HG02759 (cell line): ENCODE measurements at regions not wholly inside any gene's neighbourhood (a gene's known extent, or its start where the extent isn't known, plus 50 kb on each side); places are given as distances from the start of the nearest gene placed in this dataset.

ENCODE experiments used
- ATAC-seq: cut with Tn5 transposase; IDR thresholded peaks from one replicate; pipeline ENCODE4 v1.9.1; 2021; ENCODE audit warnings: mild to moderate bottlenecking, moderate library complexity; ENCODE audit not compliant: unreplicated experiment

DNA sequence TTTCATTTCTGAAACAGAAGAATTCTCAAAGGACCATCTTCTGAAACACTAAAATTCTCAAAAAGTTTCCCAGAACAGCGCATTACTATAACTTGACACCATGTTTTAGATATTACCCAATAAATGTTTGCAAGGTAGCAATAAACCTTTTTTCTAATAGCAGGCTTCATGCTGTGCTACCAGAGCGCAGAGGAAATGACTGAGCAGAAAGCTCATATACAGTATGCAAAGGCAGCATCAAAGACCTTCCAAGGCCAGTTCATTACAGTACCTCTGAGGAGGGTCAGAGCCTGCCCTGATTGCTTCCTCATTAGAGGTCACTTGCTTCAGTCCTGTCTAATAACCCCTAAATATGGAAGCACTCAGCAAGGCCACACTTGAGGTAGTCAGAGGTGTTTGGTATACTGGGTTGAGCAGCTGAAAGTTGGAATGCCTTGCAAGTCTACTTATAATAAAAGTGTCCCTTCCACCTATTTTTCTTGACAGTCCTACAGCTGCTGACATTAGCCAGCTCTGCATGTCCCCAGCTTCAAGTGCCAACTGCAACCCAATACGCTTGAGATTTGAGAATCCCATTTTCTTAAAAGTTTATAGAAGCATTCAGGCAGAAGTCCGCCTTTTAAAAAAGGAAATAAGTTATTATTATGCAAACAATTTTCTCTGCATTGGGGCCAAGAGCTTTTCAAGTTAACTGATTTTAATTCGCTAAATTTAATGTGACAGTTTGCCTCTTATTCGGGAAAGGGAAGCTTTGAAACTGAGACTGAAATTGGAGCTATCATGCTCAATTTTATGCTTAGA lies 207.2 kb downstream of the ZC3H11B start:
- no peak for ATAC-seq

DNA sequence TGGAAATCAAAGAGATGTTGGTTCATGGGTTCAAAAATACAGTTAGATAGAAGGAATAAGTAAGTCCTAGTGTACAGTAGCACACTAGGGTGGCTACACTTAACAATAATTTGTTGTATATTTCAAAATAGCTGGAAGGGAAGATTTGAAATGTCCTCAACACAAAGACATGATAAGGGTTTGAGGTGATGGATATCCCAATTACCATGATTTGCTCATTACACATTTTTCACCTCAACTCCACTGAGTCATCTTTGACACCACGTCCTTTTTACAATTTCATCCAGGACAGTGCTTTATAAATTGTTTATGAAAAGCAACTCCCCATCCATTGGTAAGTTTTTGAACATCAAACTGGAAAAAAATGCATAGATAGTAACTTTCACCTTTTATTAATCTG lies 208.3 kb downstream of the ZC3H11B start:
- ATAC-seq = no peak

DNA sequence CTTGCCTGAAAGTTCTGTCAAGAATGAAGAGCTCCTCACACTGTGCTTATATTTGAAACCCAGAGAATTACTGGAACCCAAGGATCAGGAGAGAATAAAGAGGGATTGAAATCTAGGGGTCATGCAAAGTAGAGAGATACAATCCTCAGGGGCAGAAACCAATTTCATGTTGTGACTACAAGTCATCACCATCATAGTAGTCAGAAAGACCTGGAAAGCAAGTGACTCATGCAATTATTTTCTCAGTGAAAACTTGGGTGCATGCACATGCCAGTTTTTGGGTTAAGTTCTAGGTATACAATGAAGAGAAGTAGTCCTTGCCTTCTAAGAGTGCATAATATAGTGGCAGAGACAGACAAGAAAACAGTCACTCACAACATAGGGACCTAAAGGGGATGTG lies 210.0 kb downstream of the ZC3H11B start:
- ATAC-seq = no peak

DNA sequence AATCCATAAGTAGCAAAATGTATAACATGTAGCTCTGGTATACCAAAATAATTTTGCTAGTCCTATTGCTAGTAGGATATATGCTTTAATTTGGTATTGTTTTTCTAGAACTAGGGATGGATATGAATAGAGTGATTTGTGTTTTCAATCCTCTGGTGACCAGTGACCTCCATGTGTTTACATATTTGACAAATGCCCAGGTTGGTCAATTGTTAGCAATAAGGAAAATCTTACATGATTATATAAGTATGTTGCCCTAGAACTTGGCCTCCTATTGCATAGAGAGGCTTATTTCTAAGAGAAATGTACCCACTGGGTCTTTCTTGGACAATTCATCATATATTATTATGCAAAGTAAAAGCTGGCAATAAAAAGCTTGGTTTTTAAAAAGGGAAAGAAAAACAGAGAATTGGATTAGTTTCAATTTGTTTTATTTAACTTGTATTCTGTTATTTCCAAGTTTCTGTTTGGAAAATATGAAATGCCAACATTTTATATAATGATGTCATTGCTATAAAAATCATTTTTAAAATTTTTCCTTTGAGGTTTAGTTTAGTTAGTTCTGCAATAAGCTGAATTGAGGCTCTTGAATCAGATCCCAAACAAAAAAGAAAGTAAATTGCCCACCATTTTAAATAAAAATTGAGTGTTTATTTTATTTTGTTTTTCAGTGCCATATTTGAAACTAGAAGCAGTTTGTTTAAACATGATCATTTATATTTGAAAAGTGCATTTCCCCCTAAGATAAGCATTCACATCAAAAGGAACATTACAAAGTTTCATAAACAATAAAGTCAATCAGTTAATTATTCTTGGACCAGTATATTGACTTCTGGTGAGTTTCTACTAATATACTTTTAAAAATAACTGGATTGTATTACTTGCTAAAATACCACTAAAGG lies 210.9 kb downstream of the ZC3H11B start:
- ATAC-seq = no peak

DNA sequence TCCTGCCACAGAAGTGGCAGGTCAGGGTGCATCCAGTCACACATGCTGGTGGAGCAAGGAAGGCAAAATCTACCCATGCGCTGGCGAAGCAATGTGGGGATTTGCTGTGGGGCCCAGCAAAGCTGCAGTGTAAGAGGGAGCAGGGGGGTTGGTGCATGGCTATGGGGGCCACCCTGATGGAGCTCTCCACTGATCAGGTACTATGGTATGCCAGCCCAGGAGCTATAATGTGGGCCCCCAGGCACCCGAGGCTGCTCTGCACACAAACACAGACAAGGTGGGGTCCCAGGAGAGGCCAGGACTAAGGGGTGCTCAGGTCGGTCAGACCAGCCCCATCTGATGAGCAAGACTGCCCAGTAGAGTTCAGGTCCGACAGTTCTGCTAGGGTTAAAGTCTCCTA lies 213.5 kb downstream of the ZC3H11B start:
- ATAC-seq = no peak

DNA sequence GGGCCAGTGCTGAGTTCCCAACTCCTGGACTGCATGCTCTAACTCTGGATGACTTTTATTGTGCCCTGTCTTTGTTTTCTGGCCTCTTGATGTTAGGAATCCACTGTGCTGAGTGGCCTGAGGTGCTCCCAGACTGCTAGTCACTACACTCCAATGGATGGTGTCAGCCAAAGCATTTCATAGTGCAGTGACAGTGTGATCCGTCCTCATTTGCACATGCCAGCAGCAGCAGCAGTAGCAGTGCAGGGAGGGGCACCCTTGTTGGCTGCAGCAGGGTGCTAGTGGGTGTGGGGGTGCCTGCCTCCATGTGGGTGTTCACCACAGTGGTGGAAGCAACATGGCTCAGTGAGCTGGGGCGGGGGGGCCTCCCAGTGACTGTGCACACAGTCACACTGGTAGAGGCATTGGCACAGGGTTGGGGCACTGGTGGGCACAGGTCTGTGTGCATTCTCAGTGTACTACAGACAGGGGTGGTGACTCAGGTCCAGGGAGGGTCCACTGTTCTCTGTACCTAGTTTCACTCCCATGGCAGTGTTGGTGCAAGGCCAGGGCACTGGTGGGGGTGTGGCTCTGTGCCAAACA lies 214.0 kb downstream of the ZC3H11B start:
- ATAC-seq = no peak

DNA sequence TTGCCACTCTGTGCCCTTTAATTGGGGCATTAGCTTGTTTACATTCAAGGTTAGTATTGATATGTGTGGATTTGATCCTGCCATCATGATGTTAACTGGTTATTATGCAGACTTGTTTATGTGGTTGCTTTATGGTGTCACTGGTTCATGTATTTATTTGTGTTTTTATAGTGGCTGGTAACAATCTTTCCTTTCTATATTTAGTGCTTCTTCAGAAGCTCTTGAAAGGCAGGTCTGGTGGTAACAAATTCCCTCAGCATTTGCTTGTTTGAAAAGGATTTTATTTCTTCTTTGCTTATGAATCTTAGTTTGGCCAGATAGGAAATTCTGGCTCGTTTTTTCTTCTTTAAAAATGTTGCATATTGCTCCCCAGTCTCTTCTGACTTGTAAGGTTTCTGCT lies 215.4 kb downstream of the ZC3H11B start:
- ATAC-seq = no peak

DNA sequence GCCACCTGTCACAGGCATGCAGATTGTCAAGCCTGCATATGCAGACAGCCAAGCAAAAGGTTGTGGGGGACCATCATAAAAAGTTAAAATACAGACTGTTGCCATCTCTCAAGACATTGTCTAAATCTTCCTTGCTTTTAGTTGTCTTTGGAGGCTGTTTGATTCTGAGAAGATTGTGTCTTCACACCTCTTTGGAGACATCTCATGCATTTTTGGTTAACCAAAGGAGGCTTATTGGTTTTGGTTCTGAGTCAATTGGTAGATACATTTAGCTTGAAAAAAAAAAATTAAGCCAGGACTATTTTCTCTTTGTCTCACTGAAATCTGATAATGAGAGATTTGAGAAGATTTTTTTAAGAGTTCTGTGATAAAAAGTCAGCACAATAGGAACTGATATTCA lies 217.6 kb downstream of the LYPLAL1 start:
- ATAC-seq = no peak

DNA sequence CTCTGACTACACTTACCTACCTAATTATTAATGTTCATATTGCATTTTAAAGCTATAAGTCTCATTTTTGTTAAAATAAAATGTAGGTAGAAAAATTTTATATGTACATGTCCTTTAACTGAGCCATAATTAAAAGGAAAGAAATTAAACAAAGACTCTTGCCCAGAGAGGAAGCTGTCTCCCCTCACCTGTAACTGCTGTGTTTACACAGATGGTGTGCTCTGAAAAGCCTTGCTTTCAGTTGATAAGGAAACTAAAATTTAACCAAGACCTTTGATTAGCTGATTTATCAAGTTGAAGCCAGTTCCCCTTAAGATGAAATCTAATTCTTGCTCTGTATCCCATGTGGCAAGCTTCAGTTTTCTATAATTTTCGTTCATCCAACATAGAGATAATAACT lies 213.5 kb downstream of the LYPLAL1 start:
- no peak for ATAC-seq

DNA sequence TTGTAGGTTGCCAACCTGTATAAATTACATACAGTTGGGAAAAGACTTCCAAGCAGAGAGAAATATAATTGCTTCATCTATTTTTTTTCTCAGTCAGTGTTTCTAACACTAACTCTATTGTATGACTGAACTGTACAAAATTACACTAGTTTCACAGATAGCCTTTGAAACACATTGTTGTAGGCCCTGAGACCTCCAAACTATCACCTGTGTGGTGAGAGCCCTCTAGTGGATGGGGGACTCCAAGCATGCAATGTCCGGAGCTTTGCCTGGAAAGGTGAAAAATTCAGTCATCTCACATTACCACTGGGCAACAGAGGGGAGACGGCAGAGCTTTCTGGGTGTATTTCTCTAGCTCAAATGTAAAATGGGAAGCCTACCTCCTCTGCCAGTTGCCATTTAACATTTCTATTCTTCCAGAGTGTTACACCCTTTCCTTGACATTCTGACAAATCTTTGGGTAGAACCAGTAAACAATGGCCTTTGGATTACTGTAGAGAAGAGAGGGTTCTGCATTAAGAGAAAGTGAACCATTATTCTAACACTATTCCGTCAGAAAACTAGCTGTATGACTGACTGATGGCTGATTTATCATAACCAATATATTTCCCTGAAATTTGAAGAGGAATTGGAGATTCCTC lies 212.2 kb downstream of the LYPLAL1 start:
- peak; percentile 94 for ATAC-seq

DNA sequence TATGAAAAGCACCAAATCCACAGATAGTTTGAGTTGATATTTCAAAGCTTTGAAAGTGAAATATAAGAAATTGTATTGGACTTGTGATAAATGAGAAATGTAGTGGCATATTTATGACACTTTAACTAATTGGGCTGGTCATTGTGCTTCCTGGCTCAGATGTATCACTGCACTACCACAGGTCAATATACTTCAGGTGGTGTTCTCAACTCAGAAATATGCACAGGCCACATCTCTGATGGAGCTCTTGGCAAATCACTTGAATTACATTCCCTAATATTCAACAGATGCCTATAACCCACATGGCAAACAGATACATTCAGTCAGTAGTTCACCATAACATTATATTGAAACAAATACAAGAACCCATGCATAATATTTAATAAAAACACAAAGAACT lies 209.6 kb downstream of the LYPLAL1 start:
- no peak for ATAC-seq

DNA sequence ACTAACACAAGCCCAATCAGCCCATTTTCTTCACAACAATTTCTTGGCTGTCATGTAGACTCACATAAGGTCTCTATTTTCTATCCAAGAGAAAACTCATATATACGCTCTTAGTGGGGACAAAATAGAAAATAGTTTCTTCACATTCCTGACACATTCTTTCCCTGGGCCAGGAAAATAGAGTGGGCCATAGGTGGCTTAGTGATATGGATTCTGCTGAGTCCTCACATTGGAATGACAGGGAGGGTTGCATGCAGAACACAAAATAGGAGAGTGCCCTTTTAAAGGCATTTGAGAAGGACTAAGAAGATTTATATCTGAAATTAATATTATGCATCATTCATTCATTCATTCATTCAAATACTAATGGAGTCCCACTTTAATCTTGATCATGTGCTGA lies 207.7 kb downstream of the LYPLAL1 start:
- no peak for ATAC-seq

DNA sequence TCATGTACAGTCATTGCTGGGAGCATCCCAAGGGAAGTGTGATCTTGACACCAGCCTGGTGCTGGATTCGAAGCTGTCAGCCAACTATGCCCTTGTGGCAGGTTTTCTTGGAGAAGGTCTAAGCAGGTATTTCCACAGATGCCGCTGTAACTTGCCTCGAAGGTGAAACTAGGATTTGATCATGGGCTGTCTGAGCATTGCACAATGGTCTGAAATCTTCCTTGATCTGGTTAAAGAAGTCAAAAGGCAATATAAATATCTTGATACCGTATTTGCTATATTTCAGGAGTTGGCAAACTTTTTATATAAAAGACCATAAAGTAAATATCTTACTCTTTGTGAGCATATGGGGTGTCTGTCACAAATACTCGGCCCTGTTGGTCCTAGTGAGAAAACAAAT lies 206.8 kb downstream of the LYPLAL1 start:
- ATAC-seq = no peak

DNA sequence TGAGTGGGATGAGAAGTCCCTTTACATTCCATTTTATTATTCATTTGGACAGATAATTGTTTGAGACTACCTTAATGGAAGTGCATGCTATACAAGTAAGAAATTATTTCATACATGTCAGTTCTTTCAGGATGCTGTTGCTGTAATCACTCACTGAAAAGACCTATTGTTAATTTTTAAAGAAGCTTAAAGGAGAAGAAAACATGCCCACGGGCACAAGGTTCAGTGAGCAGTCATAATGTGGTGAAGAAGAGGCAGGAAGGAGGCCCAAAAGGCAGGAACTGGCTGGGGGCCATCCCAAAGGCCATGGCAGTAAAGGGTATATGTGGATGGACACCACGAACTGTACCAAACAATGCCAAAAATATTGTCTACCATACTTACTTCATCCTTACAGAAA lies 206.0 kb downstream of the LYPLAL1 start:
- no peak for ATAC-seq

DNA sequence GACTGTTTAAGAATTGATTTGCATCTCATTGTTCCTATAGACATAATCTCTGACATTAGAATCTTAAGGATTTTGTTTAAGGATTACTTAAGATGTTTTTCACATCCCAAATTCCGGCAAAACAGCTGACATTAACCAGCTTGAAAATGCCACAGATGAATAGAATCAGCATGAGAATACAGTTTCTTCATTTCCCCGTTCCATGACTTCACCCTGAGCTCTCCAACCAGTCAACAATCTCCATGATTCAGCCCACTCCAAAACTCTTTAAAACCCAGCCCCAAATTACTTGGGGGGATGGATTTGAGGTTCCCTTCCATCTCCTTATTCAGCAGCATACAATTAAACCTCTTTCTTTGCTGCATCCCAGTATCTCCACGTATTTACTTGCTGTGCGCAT lies 201.0 kb downstream of the LYPLAL1 start:
- no peak for ATAC-seq

DNA sequence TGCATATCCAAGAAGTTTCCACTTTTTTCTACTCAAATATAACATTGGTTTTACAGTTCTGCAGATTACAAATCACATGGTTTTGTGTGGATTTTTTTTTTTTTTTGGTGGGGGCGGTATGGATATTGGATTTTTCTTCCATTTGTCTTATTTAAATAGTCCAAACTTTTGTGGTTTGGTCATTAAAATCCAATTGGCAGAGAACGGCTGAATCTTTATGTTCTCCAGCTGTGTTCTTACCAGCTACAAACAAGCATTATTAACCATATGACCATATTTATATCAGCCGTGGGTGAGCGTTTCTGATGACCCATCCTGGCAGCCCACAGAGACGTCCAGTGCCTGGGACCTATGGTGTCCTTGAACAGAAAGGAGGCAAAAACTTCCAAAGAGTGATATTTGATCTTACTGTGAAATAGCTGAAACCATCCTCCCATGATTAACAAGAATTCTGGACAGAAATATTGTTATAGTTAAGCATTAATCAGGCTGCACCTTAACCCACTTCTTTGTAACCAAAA lies 200.4 kb downstream of the LYPLAL1 start:
- no peak for ATAC-seq

DNA sequence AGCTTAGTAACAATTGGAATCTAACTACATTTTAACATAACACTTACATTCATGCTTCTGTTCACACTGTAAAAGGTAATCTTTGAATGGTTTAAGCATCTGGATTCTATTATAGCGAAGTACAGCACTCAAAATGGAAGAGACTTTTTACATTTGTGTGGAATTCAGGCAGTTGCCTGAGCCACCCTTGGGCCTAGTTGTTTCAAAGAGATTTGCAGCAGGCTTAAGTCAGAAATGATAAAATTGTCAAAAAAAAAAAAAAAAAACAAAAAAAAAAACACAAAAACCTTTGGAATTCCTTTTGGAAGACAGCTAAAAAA lies 199.9 kb downstream of the LYPLAL1 start:
- ATAC-seq = no peak

DNA sequence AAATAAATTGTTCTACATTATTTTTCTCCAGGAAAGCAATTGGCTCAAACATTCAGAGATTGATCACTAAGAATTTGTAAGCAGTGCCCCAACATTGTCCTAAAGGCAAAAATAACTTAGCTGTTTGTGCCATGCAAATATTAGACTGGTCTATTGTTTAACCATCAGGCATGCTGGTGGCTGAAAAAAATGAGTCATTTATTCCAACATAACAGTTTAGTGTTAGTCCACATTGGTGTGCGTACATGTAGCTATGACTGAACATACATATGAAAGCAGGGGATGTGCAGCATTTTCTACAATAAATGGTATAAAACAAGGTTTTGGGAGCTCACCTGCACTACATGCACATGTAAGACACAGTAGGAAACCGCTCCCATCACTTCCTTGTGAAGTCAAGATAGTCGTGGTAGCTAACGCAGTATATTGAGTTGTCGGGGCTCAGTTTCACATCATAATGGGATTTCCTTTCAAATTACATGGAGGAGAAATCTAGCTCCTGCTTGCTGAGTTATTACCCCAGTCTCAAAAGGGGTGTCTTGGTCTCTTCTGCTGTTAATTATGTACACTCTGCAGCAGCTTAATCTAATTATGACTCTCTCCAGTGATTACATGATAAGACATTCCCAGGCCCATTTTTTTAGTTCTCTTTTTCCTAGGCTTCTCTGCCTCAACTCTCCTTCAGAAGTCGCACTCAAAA lies 199.4 kb downstream of the LYPLAL1 start:
- no peak for ATAC-seq

DNA sequence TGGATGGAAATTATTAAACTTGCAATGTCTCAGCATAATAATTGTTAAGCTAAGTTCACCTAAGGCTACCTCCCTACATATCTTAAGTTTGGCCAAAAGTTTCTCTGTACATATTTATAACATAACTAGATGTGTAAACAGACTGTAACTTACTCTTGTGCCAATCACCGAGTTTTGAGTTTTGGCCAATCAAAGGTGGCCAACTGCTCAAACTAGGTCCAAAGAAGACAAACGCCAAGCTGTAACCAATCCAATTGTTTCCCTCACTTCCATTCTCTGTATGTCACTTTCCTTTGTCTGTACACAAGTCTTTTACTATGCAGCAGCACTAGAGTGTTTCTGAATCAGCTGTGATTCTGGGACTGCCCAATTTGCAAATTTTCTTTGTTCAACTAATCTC lies 197.8 kb downstream of the LYPLAL1 start:
- no peak for ATAC-seq

DNA sequence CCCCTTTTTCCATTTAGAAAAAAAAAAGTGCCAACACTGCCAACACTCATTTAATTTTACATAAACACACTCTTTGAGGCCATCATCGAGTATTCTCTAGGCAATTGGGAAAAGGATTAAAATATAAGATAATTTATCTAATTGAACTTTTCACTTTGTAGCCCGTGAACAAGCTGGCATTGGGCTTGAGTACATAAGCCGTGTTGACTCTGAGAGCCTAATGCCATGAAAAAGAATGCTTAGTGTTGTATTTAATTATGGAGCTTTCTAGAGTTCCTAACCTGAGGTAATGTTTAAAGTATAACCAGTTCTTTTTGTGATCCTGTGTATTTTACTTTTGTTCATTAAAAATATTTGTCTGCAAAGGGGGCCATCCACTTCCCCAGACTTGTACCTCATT lies 193.8 kb downstream of the LYPLAL1 start:
- ATAC-seq = no peak

DNA sequence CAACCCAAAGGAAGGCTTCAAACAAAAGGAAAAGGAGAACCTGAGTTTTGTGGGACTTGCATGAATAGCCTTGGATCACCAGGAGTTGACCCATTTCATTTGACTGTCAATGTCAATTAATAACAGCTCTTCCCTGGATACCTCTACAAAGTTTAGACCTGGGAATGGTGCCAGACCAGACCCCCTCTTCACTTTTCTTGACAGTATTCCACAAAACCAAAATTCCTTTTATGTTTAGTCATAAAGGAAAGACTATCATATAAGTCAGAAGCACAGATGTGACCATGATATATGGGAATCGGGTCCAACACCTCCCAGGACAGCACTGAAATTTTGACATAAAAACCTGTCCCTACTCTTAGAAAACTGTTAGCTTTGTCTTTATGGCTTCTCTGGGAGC lies 191.8 kb downstream of the LYPLAL1 start:
- ATAC-seq = no peak
